22Rv1 (cell line): ENCODE measurements at regions not wholly inside any gene's neighbourhood (a gene's known extent, or its start where the extent isn't known, plus 50 kb on each side); places are given as distances from the start of the nearest gene placed in this dataset.

ENCODE experiments used
- CTCF ChIP-seq: fragments of 450-650 bp; IDR thresholded peaks from 2 replicates; pipeline ENCODE4 v1.5.1; 2017; ENCODE audit warnings: mild to moderate bottlenecking
- ZFX ChIP-seq: fragments of 450-650 bp; IDR thresholded peaks from 2 replicates; pipeline ENCODE4 v1.6.1; 2017; ENCODE audit warnings: antibody characterized with exemption, borderline replicate concordance

- TF ChIP-seq CTCF (no peak), ZFX (no peak)
Measured at GRCh38 chr6:91428296-91428695, 841.4 kb upstream of the MAP3K7 start.
